ENCODE measurements at regions not wholly inside any gene's neighbourhood (a gene's known extent, or its start where the extent isn't known, plus 50 kb on each side); places are given as distances from the start of the nearest gene placed in this dataset.

DNA sequence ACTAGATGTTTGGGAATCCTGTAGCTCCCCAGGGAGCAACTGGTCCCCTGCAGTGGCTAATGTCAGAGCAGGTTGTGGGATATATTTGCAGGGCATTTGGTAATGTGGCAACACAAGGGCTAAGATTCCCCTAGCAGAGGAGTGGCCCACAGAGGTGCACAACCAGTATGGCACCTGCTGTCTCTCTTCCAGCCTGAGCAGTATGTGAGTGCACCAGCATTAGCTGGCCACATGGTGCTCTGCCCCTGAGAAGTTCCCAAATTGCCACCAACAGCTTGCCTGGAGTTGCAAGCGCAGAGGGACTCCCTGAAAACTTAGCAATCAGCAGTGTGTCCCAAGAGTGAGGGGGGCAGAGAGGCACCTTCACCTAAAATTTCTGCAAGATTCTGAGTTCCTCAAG, 53.2 kb upstream of the SNCAIP start:
- no peak for TF ChIP-seq MAZ (IDR thresholded peaks at IDR 0.05; ENCODE audit: borderline replicate concordance, low read depth, low read length)
- no peak for TF ChIP-seq RFX5 (IDR thresholded peaks at IDR 0.05; ENCODE audit: low read depth, low read length)
- TF ChIP-seq, protein P1, sequence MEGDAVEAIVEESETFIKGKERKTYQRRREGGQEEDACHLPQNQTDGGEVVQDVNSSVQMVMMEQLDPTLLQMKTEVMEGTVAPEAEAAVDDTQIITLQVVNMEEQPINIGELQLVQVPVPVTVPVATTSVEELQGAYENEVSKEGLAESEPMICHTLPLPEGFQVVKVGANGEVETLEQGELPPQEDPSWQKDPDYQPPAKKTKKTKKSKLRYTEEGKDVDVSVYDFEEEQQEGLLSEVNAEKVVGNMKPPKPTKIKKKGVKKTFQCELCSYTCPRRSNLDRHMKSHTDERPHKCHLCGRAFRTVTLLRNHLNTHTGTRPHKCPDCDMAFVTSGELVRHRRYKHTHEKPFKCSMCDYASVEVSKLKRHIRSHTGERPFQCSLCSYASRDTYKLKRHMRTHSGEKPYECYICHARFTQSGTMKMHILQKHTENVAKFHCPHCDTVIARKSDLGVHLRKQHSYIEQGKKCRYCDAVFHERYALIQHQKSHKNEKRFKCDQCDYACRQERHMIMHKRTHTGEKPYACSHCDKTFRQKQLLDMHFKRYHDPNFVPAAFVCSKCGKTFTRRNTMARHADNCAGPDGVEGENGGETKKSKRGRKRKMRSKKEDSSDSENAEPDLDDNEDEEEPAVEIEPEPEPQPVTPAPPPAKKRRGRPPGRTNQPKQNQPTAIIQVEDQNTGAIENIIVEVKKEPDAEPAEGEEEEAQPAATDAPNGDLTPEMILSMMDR (conservative IDR thresholded peaks at IDR 0.05; ENCODE audit: low read depth, low read length), result no peak
- no peak for TF ChIP-seq POLR2A (IDR thresholded peaks at IDR 0.05; ENCODE audit: low read depth, low read length)
- no peak for TF ChIP-seq SMC3 (IDR thresholded peaks at IDR 0.05; ENCODE audit: low read depth, low read length)
- TF ChIP-seq FOS (IDR thresholded peaks at IDR 0.05; ENCODE audit: low read depth, low read length), result no peak
- TF ChIP-seq MAFK (IDR thresholded peaks at IDR 0.05; ENCODE audit: low read depth, low read length), result no peak
- no peak for TF ChIP-seq RAD21 (IDR thresholded peaks at IDR 0.05; ENCODE audit: low read length)
- TF ChIP-seq RCOR1 (IDR thresholded peaks at IDR 0.05; ENCODE audit: insufficient replicate concordance, low read length), result no peak
- no peak for TF ChIP-seq BHLHE40 (IDR thresholded peaks at IDR 0.05; ENCODE audit: low read depth, low read length)
- TF ChIP-seq, protein P2, sequence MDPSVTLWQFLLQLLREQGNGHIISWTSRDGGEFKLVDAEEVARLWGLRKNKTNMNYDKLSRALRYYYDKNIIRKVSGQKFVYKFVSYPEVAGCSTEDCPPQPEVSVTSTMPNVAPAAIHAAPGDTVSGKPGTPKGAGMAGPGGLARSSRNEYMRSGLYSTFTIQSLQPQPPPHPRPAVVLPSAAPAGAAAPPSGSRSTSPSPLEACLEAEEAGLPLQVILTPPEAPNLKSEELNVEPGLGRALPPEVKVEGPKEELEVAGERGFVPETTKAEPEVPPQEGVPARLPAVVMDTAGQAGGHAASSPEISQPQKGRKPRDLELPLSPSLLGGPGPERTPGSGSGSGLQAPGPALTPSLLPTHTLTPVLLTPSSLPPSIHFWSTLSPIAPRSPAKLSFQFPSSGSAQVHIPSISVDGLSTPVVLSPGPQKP (IDR thresholded peaks at IDR 0.05; ENCODE audit: borderline replicate concordance, low read depth, low read length), result no peak
- TF ChIP-seq MXI1 (IDR thresholded peaks at IDR 0.05; ENCODE audit: borderline replicate concordance, low read depth, low read length), result no peak

Measured in IMR-90 (cell line).